ENCODE measurements at regions not wholly inside any gene's neighbourhood (a gene's known extent, or its start where the extent isn't known, plus 50 kb on each side); places are given as distances from the start of the nearest gene placed in this dataset.

DNA sequence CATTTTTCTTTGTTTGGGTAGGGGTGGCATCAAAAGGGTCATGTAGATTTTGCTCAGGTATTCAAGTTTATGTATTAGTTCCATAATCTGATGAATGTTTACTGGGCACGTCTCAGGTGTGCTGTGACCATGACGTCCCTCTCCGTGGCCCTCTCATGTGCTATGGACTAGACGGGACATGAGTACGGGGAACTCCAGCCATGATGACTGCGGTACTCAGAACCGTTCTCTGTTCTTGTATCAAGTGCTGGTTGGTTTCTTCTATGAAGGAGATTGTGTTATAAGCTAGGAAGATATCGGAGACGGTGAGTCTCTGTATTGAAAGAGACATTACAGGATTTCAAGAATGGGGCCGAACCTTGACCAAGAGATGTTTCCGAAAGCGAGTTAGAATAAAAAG is 116.5 kb upstream of the ADARB2 start:
- Histone ChIP-seq H3K9me3 (no peaks in the 10 kb centered on the region), H3K27me3 (no peaks in the 10 kb centered on the region), H3K36me3 (no peaks in the 10 kb centered on the region), H3K4me3 (no peak overlapping the region), H3K27ac (no peak overlapping the region), H3K4me1 (no peaks in the 10 kb centered on the region)
- intact Hi-C loops (cut with DNase I): no loop called here
- TF ChIP-seq, protein P1, sequence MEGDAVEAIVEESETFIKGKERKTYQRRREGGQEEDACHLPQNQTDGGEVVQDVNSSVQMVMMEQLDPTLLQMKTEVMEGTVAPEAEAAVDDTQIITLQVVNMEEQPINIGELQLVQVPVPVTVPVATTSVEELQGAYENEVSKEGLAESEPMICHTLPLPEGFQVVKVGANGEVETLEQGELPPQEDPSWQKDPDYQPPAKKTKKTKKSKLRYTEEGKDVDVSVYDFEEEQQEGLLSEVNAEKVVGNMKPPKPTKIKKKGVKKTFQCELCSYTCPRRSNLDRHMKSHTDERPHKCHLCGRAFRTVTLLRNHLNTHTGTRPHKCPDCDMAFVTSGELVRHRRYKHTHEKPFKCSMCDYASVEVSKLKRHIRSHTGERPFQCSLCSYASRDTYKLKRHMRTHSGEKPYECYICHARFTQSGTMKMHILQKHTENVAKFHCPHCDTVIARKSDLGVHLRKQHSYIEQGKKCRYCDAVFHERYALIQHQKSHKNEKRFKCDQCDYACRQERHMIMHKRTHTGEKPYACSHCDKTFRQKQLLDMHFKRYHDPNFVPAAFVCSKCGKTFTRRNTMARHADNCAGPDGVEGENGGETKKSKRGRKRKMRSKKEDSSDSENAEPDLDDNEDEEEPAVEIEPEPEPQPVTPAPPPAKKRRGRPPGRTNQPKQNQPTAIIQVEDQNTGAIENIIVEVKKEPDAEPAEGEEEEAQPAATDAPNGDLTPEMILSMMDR (IDR thresholded peaks at IDR 0.05): no peak
- no peak for TF ChIP-seq POLR2A (IDR thresholded peaks at IDR 0.05)
- DNase-seq (no peak), ATAC-seq (no peak)
- WGBS (ENCODE audit: insufficient coverage, low coverage, low lambda C conversion rate, missing lambda C conversion rate): 78% methylated on average over 8 of the region's 12 CpGs

DNA sequence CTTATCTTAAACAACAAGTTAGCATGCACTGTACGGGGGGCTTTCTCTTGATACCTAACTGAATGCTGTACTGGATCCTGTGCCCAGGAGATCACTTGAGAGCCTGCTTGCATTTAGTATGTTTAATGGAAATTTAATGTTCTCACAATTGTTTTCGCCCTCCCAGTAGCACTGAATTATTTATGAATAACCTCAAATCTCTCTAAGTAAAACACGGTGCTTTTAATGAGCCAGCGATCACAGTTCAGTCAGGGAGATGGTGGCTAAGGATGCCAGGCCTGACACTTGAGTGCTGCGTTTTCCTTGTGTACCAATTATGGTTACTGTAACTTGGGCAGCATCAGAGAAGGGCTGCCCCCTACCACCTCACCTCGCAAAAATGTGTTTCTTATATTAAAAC is 115.5 kb upstream of the ADARB2 start:
- Histone ChIP-seq H3K36me3 (no peaks in the 10 kb centered on the region), H3K27me3 (no peaks in the 10 kb centered on the region), H3K9me3 (no peaks in the 10 kb centered on the region), H3K4me3 (no peak overlapping the region), H3K27ac (no peak overlapping the region), H3K4me1 (no peaks in the 10 kb centered on the region)
- 68% methylated on average over 6 of the region's 6 CpGs for WGBS (ENCODE audit: insufficient coverage, low coverage, low lambda C conversion rate, missing lambda C conversion rate)
- intact Hi-C loops (cut with DNase I): no loop called here
- no peak for TF ChIP-seq POLR2A (IDR thresholded peaks at IDR 0.05)
- TF ChIP-seq, protein P1 (IDR thresholded peaks at IDR 0.05): no peak
- DNase-seq: no peak
- ATAC-seq: no peak

DNA sequence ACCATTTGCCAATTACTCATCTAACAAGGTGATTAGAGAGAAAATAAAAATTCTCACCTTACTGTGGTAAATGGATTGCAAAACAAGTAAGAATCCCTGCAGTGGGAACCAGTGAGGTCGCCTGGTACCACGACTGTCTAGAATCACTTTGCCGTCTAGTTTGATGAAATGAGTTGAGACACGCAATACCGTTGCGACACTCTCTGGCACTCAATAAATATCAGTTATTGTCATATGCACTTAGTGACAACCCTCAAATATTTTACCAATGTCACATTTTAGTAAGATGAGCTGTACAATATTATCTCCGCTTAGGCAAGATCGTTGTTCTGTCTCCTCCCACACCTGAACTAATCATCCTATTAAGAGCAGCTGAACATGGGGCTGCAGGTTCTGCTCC is 114.4 kb upstream of the ADARB2 start:
- H3K27me3 ChIP-seq: no peaks in the 10 kb centered on the region
- no peak for TF ChIP-seq POLR2A (IDR thresholded peaks at IDR 0.05)
- TF ChIP-seq, protein P1 (IDR thresholded peaks at IDR 0.05): no peak
- no peaks in the 10 kb centered on the region for H3K9me3 ChIP-seq
- H3K27ac ChIP-seq: no peak overlapping the region
- H3K4me1 ChIP-seq: no peaks in the 10 kb centered on the region
- intact Hi-C loops (cut with DNase I): no loop called here
- ATAC-seq (no peak), DNase-seq (no peak)
- no peak overlapping the region for H3K4me3 ChIP-seq
- no peaks in the 10 kb centered on the region for H3K36me3 ChIP-seq
- 80% methylated on average over 5 of the region's 8 CpGs for WGBS (ENCODE audit: insufficient coverage, low coverage, low lambda C conversion rate, missing lambda C conversion rate)

DNA sequence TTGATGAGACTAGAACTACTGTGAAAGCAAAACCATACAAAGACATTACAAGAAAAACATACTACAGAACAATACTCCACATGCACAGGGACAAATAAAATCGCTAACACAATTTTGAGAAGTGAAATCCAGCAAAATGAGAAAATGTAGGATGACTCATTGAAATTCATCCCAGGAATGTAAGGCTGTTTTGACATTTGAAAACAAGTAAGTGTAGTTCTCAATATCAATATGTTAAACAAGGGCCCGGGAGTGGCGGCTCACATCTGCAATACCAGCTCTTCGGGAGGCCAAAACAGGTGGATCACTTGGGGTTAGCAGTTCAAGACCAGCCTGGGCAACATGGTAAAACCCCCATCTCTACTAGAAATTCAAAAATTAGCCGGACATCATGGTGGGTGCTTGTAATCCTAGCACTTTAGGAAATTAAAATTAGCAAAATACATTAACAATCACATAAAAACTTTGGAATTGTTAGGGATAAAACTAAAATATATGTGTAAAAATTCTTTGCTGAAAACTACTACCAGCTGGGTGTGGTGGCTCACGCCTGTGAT is 113.7 kb upstream of the ADARB2 start:
- Histone ChIP-seq H3K4me3 (no peak overlapping the region), H3K4me1 (no peaks in the 10 kb centered on the region), H3K27me3 (no peaks in the 10 kb centered on the region), H3K36me3 (no peaks in the 10 kb centered on the region), H3K9me3 (no peaks in the 10 kb centered on the region), H3K27ac (no peak overlapping the region)
- DNase-seq (no peak), ATAC-seq (no peak)
- 58% methylated on average over 6 of the region's 6 CpGs for WGBS (ENCODE audit: insufficient coverage, low coverage, low lambda C conversion rate, missing lambda C conversion rate)
- no peak for TF ChIP-seq POLR2A (IDR thresholded peaks at IDR 0.05)
- TF ChIP-seq, protein P1 (IDR thresholded peaks at IDR 0.05): no peak
- intact Hi-C loops (cut with DNase I): no loop called here

DNA sequence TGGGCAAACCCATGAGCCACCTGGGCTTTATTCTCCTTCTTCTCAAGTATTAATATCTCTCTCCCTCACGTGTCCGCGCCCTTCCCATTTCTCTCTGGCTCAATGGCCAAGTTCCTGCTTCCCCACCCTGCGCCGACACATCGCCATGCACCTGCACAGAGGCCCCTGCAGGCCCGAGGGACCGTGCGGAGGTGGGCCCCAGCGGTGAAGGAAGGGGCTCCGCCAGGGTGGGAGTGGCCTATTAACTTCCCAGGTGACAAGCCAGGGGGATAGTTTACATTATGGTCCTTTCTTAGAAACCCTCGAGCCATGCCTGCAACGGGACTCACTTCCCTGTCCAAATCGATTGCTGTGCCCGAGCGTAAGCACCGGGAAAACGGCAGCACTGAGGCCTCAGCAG is 110.0 kb upstream of the ADARB2 start:
- TF ChIP-seq, protein P1 (IDR thresholded peaks at IDR 0.05): no peak
- TF ChIP-seq POLR2A (IDR thresholded peaks at IDR 0.05): no peak
- ATAC-seq: no peak
- H3K4me3 ChIP-seq: no peak overlapping the region
- H3K27me3 ChIP-seq: no peaks in the 10 kb centered on the region
- H3K36me3 ChIP-seq: no peaks in the 10 kb centered on the region
- intact Hi-C loops (cut with DNase I): no loop called here
- DNase-seq: no peak
- no peaks in the 10 kb centered on the region for H3K4me1 ChIP-seq
- WGBS (ENCODE audit: insufficient coverage, low coverage, low lambda C conversion rate, missing lambda C conversion rate): 83% methylated on average over 13 of the region's 18 CpGs
- no peak overlapping the region for H3K27ac ChIP-seq
- H3K9me3 ChIP-seq: no peaks in the 10 kb centered on the region

Data from right lobe of liver (tissue), 6 donors.